SK-MEL-5 (cell line): ENCODE measurements at regions not wholly inside any gene's neighbourhood (a gene's known extent, or its start where the extent isn't known, plus 50 kb on each side); places are given as distances from the start of the nearest gene placed in this dataset.
A peak's percentile ranks its signal among the peaks of the same experiment; 100 is the strongest.

ENCODE experiments used
- DNase-seq: peaks from one replicate; pipeline ENCODE4 v3.0.0-alpha.2; 2016; ENCODE audit warnings: low read depth, low spot score
- in situ Hi-C: cut with HindIII; loops from 2 replicates; pipeline ENCODE4 v1.10.0; 2016; ENCODE audit warnings: low sequenced_read_pairs, high pct_unique_total_duplicates, low pct_unique_long_range_greater_than_20kb

DNA sequence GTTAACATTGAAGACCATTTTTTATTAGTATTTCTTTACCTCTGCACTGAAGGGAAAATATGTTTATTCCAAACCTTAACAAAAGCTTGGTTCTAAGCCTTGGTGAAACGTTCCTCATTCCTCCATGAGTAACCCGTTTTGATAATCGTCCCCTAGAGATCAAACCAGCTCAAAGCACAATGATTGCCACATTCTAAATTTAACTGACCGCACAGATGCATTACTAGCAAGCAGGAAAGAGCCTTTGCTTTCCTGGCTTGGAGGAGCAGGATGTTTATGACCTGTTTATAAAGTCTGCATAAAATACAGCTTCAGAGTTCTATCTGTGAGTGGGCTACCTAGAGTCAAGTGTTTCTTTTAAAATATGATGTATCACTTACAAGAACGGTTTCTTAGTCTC lies 193.8 kb downstream of the TMEM114 start:
- in situ Hi-C loops = no loop called here
- no peak for DNase-seq

- DNase-seq = no peak
- in situ Hi-C loops = no loop called here
Observed at GRCh38 chr16:8391257-8391656, 199.1 kb downstream of the TMEM114 start.

DNA sequence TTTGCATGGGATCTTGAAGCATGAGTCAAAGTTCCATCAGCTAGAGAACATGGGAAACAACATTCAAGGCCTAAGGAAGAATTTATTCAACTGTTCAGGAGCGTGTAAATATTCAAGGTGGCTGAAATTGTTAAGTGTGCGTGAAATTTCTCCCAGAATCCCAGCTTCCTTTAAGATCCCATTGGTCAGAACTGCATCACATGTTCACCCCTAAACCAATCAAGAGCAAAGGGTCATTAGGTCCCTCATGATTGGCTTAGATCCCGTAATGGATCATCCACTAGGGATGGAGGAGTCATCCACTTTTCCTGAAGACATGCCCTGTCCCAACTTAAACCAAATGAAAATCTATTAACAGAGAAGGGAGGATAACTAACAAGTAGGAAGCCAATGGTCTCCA lies 201.6 kb downstream of the TMEM114 start:
- in situ Hi-C loops = no loop called here
- no peak for DNase-seq

DNA sequence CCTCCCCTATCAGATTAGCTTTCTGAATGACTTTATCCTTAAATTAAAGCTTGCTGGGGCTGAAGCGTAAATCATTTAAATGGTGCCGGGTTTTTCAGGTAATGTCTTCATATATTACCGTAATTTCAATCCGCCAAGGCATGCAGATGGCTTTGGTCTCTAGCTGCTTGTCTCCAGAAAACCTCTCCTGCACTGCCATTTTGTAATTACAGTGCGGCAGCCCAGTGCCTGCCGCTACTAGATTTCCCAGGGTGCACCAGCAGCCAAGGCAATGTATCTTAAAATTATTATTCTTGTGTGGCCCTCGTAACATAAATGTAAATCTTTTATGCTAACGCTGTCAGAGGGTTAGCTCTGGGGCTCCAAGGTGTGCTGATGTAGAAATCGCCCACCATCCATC lies 208.5 kb downstream of the TMEM114 start:
- DNase-seq = no peak
- in situ Hi-C loops = no loop called here

DNA sequence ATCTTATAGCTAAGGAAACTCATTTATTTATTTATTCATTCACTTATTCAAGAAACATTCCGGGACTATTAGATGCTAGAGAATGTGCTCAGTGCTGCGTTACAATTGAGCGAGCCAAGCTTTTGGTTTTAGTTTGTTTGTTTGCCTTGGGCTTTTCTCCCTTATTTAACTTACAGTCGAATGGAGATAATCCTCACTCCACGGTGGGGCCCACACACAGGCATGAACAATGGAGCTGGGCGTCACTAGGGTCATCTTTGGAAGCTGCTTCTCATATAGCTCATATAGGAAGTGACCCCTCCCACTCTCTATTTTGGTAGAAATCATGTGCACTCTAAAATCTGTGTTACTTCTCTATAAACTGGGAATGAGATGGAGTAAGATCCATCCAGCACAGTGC lies 210.0 kb downstream of the TMEM114 start:
- no peak for DNase-seq
- in situ Hi-C loops = no loop called here

- DNase-seq = no peak
- in situ Hi-C loops = no loop called here
Observed at GRCh38 chr16:8377864-8378263, 212.4 kb downstream of the TMEM114 start.

DNA sequence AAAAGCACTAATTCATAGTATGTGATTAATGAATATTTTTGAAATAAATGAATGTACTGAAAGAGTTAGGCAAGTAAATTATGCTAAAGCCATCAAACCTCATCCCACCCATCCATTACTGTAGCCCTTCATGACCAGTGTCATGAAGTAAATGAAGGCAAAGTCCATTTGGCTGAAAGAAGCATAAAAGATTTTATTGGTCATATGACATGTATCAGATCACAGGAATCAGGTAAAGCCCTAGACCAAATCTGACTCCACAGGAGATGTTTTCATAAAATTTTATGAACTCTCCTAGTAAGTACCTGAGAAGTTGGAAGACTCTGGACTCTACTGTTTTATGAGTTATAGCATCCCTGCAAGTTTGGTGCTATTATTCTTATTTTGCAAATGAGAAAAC lies 213.5 kb downstream of the TMEM114 start:
- DNase-seq = no peak
- in situ Hi-C loops = no loop called here

- DNase-seq = no peak
- in situ Hi-C loops = no loop called here
Observed at GRCh38 chr16:8376430-8376829, 213.9 kb downstream of the TMEM114 start.

GRCh38 chr16:8375232-8375587 lies 215.1 kb downstream of the TMEM114 start:
- in situ Hi-C loops = no loop called here

GRCh38 chr16:8374586-8375231 lies 215.6 kb downstream of the TMEM114 start:
- in situ Hi-C loops = no loop called here
- DNase-seq = no peak

More at GRCh38 chr16:8375232-8375587, 215.1 kb downstream of the TMEM114 start:
- no peak for DNase-seq

DNA sequence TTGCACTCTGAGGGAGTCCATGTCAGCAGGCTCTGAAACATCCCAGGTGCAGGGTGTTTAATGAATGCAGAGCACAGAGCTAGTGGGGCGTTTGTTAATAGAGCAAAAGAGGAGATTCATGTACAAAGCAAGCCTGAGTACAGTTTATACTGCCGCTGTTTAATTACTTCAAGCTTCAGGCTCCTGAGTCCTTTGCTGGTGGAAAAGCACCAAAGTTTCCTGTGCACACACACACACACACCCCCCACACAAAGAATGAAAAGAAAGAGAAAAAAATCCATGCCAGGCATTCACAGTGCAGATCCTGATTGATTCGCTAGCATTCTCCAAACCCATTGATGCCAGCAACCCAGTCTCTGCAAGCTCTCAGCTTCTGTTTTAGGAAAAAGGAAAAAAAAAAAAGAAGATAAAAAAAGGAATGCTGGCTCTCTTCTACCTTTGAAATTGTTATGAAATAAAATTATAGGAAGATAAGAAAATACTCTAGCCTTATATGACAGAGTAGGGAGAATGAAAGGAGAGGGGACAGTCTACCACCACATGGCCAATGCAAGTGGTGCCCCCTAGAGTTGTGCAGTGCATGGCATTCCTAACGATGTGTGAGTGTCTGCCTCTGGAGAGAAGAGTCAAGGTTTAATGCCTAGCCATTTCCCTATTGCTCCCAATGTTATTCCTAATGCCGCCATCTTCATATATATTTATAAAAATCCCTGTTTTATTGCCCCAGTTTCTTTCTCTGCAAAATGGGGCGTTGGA lies 216.5 kb downstream of the TMEM114 start:
- DNase-seq = no peak
- in situ Hi-C loops = no loop called here

DNA sequence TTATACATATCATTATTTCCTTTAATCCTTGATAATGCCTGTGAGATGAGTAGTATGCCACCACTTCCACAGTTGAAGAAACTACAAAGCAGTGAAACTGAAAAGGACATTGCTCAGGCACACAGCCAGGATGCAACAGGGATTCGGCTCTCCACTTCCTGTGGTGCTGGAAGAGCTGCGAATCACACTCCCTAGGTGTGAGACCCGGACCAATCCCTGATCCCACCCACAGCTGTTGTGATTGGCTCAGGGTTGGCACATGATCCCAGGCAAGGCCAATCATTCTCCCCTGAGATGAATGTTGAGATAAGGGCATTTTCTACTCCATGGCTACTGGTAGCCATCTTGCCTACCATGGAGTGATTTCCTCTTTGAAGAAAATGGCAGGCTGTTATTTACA lies 218.2 kb downstream of the TMEM114 start:
- no peak for DNase-seq
- in situ Hi-C loops = no loop called here

DNA sequence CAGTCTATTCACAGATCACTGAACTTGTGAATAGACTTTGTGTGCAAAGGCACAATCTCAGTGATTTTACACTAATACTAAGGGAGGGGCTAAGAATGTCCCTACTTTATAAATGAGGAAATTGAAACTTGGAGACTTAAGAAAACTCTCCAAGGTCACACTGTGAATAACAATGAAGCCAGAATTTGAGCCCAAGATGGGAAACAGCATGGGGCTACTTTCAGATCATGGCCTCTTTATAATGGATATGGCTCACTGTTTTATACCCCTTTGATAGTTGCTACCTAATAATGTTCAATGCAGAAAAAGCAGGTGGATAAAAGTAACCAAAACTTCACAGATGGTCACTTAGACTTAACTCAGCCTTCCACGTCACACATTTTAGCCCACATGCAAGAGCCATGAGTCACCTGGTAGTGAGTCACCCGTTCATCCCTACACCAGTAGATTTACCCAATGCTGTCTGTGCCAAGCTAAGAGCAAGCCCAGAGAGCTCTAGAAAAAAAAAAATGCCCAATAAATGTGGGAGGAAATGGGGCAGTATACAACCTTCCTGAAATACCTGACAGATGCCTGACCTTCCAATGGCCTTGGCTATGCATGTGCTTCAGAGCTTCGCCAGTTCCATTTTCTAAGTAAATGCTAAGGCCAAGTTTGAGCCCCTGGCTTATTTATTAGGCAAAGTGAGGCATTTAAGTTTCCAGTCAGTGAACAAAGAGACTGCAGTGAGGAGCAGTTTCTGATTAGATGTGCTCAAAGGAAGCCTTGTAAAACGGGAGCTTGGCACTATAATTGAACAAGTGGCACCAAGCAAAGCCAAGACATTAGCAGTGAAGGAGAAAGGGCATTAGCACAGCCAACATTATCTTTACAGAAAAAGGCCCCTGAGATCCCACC lies 219.7 kb downstream of the TMEM114 start:
- DNase-seq = no peak
- in situ Hi-C loops = no loop called here

DNA sequence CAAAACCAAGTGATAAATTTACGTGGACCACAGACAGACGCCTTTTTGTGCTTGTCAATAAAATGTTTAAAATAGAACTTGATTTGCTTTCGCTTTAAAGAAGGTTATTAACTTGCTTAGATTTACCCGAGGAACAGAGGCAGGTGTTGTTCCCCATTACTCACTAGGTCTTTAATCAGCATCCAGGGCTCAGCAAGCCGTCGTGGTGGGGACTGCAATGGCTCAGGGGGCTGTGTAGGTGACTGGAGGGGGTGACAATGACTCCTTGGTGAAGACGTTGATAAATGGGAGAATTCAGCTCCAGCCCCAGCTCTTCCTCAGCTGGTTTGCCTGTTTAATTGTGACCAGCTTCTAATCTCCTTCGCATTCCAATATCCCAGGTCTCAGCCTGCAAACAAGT lies 231.4 kb downstream of the TMEM114 start:
- in situ Hi-C loops = no loop called here
- no peak for DNase-seq

GRCh38 chr16:8355675-8356074 lies 234.6 kb downstream of the TMEM114 start:
- peak; percentile 27 for DNase-seq
- in situ Hi-C loops = no loop called here

DNA sequence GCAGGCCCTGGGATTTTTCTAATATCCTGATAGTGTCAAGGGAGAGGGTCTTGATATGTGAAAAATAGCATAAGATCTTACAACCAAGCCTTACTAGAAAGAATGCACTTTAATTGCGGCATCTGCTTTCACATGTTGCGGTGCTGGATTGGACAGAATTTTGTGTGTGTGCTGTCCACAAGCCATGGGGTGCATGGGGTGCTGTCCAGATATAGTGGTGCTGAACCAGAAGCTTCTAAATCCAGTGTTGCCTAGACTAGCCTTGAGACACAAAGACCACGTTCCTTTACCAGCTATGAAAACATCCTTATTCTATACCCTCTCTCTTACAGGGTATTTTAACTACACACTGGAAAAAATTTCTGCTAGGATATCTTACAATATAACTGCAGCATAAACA lies 244.0 kb downstream of the TMEM114 start:
- in situ Hi-C loops = no loop called here
- DNase-seq = no peak

- in situ Hi-C loops = no loop called here
- DNase-seq = no peak
Observed at GRCh38 chr16:8342276-8342675, 248.0 kb downstream of the TMEM114 start.

- in situ Hi-C loops = no loop called here
- no peak for DNase-seq
Observed at GRCh38 chr16:8330761-8331160, 259.6 kb downstream of the TMEM114 start.

DNA sequence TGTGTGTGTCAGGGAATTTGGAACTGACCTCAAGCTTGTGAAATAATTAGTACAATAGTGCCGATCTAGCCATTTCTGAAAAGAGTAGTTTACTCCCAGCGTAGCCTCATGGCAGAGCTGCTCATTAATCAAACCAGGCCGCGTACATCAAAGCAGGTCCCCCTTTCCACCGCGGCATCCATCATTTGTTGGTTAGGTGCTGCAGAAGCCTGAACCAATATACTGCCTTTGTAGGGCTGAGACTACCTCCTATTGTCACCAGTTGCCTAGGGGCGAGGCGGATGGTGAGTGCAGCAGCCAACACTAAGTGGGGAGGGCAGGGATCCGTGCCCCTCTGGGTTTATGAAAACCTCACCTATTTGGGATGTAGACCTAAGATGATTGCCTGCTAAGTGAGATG lies 264.1 kb downstream of the TMEM114 start:
- in situ Hi-C loops = no loop called here
- no peak for DNase-seq
